ENCODE measurements at regions not wholly inside any gene's neighbourhood (a gene's known extent, or its start where the extent isn't known, plus 50 kb on each side); places are given as distances from the start of the nearest gene placed in this dataset.

DNA sequence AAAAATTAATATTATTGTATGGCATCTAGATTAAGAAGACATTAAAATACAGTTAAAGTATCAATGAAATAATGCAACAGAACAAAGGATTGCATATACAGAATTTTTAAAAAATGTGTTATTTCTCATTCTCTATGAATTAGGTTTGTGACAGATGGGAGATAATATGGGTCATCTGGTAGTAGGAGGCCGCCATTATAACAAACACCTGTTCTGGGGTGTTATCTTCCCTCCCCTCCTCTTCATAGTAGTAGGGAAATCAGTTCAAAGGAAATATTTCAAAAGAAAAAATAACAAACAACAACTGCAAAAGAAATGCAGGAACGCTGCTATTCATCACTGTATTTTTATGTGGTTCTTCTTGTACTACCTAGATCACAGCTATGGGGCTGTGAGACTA is 187.0 kb upstream of the ATP2B1 start:
- DNase-seq: no peak

DNA sequence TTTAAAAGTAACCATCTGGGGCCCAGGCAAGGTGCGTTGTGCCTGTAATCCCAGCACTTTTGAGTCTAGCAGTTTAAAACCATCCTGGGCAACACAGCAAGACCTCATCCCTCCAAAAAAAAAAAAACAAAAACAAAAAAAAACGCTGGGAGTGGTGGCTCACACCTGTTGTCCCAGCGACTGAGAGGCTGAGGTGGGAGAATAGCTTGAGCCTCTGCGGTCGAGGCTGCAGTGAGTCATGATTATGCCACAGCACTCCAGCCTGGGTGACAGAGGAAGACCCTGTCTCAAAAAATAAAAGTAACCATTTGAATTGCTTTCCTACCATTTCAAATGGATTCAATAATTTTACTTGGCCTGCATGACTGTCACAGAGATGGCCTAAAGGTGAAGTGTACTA is 186.5 kb upstream of the ATP2B1 start:
- DNase-seq: no peak

DNA sequence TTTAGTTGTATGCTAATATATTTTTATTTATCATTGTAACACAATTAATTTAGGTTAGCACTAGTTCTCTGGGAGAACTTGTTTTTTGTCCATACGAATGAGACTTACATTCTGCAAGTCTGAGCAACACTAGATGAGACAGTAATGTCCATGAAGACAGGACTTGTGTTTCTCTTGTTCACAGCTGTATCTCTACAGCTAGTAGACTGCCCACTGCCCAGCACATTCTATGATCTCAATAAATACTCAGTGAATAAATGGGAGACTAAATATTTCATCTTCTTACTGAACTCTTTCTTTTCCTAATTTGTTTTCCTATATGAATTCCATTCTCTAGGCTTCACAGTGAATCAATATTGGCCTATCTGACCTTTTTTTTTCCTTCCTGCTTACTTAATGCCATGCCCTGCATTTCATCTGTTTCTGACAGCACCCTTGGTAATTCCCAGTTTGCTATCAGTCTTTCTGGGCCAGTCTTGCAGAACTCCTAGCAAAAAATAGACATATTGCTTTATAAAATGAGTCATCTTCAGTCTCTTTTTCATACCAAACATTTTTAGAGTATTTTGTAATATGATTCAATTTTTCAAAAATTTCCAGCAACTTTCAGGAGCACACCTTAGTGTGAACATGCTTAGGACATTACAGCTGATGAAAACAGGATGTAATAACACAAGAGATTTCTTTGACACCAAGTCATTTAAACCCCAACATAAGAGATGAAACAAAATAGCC is 185.5 kb upstream of the ATP2B1 start:
- no peak for DNase-seq

DNA sequence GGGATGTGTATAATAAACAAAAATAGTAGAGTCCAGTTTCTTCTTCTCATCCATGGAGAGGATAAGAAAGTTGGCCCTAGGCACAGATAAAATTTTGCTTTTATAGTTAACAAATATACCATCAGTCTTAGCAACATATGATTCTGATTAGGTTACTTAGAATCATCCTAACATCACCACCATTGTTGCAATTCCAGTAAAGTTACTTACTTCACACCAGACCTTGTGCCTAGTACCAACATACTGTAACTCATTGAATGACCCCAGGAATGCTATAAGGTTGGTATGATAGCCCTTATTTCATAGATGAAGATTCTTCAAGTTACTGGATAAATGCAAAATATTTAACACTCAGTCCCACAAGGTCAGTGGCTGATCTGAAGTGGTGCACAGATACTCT is 183.8 kb upstream of the ATP2B1 start:
- no peak for DNase-seq

DNA sequence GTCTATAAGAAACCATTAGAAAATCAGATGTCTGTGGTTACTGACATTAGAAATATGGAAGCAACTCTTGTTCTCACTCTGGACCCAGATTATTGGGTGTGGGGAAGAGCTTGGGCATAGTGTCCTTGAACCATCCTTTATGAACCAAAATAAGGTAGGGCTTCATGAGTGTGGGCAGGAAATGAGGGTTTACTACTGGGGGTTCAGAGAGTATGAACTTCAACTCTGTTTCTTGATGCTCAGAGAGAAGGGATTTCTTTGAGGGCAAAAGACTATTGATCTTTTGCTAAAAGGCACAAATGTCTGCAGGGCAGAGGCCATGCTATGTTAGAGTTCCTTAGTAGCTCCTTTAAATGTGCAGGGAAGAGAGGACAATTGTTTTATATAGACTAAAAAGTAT is 183.3 kb upstream of the ATP2B1 start:
- no peak for DNase-seq

DNA sequence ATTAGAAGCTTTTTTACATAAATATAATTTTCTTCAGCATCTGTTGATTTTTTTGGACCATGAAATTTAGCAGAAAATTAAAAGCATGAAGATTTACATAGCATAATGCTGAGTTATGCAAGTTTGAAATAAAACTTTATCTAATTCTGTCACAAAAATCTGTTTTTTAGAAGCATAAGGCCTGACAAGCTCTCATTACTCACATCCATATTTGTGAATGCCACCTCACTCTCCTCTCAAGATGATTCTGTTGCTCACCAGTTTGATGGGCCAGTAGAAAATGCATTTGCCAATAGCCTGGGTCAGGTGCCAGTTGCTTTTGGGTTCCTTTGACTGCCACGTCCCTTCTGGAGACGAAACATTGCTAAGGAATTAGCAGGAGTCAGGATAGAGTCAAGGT is 181.5 kb upstream of the ATP2B1 start:
- DNase-seq: no peak

DNA sequence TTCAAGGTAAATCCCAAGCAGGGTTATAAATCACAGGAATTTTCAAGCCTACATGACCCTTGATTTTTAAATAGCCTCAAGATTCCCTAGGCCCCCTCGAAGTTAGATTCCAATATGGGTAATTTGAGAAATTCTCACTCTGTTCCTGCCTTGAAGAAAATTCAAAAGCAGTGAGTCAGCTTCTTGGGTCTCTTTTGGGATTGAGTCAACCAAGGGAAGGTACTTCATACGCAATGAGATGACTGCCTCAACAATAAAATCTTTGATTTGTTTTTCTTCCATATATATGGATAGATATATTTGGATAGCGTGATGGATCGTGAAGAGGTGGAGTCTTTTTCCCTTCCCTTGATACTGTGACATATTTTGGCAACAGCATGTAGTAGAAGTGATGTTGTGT is 180.4 kb upstream of the ATP2B1 start:
- DNase-seq: no peak

DNA sequence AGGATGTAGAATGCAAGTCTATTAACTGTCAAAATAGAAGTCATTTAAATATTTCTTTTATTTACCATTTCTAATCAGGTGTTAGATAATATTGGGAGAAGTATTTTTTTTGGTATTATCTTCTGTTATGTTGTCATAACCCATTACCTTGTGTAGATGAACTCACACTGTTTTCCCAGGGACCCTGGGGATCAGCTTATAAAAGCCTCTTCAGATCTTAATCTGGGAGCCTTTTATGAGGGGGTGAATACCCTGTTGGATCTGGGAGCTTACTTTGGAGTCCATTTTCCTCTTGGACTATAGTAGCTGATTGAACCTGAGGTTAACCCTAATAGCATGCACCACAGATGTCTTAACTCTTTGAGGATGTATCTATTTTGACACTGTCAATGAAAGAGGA is 176.3 kb upstream of the ATP2B1 start:
- no peak for DNase-seq

DNA sequence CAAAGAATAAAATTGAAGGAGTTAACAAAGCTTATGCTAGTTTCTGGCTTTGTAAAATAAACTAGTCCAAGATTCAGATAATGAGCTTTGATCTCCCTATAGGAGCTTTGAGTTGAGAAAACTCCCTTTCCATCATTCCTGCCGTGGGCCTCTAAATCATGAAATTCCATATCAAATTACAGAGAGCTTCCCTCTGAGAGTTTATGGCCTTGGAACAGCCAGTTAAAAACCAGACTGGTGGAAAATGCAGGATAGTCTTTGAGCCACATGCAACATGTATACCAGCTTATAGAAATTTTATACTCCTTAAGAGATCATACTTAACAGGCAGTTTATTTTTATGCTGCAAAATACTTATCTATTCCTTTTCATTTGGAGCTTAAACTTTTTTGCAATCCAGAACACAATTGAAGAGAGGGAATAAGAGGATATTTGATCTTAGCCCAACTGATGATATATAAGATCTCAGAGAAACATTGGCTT is 175.8 kb upstream of the ATP2B1 start:
- no peak for DNase-seq

DNA sequence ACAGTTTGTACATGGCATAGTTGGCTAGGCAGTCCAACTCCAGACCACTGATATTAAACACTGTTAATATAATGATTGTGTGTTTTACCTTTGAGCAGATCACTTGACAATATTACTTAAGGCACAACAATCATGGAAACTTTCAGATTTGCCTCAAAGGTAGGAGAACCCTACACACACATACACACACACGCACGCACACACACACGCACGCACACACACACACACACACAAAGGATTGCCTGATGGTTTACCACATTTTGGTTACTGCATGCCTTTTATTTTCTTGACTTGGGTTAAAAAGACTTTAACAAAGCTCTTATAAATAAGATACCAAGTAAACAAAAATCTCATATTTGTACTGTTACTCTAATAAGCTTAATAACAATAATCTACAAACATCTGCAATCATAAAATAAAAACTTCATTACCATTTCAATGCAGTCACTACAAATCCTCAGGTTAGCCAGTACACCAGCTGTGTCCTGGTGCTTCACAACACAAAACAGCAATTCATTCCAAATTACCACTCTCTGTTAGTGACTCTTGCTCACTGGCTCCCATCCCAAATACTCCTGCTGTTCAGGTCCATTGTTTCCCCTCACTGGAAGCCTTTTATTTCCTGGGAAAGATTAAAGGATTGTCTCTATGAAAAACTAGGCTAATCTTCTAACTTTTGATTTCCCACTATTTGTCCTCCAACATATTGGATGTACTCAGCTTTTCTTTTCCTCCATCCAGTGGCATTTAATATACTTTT is 175.2 kb upstream of the ATP2B1 start:
- no peak for DNase-seq

DNA sequence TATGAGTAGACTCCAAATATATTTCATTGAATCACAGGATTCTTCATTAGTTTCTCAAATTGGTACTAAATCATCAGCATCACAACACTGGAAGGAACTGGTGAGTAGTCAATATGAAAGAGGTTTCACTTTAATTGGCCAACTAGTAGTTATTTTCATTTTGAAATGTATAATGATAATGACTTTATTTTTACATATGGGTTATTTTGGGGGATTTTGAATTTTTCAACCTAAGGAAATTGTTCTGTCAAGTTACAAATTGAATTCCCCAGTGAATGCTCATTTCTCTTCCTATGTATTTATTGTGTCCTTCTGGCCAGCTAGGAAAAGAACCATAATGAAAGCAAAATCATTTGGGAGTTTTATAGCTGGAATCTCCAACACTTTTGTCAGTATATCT is 174.2 kb upstream of the ATP2B1 start:
- DNase-seq: no peak

DNA sequence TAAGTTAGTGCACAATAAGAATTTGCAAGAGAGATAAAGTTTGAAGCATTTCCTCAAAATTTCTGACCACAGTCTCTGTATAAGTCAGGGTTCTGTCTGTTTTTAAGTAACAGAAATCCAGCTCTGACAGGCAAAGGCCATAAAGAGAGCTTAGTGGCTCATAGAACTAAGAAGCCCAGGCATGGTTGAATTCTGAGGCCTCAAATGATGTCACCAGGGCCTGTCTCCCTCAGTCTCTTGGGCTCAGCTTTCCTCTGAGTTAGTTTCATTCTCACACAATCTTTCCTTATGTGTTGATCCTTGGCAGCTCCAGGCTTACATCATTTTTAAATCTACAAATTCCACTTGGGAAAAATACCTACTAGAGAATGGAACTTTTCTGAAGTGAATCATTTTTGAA is 173.4 kb upstream of the ATP2B1 start:
- DNase-seq: no peak

DNA sequence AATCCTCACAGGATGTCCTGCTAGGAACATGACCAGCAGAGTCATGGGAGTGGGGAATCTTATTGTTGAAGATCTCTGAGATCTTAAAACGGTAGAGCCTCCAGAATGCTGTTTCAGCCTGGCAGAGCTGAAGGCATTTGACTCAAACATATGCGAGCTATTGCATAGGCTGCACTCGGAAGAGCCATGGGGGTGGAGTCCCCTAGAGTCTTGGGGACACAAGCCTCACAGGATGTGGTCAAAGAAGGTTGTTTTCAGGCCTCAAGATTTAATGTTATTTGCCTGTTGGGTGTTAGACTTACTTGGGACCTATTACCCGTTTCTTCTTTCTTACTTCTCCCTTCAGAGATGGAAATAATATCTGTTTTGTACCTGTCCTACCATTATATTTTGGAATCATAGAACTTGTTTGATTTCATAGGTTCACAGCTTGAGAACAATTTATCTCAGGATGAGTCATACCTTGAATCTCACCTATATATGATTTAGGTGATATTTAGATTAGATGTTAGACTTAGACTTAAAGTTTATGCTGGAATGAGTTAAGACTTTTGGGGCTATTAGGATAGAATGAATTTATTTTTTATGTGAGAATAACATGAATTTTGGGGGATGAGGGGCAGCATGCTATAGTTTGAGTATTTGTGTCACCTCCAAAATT is 172.2 kb upstream of the ATP2B1 start:
- peak; percentile 62 for DNase-seq

DNA sequence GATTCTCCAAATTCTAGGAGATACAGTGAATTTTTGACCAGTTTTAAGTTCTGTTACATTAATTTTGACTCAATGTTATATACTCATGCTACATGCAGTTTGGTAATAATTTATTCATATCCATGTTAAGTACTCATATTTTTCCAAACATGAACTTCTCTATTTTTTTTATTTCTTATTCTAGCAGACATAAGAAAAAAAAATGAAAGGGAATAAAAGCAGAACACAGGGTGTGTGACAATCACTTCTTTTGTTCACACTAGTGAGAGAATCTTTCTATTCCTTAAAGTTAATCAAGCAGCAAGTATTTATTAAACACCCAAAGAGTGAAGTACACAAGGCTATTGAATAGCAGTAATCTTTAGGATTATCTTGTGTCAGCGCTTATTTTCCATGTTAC is 171.1 kb upstream of the ATP2B1 start:
- no peak for DNase-seq

DNA sequence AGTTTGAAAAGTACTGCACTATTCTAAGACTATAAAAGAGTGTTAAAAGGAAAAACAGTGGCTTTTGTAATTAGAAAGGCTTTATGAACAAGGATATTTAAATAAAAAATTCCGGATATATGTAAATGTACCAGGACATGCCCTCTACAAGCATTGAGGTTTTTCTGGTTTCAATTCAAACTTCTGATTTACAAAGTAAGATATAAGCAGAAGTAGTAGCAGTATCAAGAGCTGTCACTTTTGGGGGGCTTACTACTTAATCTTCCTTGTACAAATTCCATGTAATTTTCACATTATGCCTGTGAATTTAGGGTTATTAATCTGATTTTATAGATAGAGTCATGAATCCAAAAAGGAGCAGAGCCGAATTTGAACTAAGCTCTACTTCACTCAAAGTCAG is 170.3 kb upstream of the ATP2B1 start:
- DNase-seq: no peak

DNA sequence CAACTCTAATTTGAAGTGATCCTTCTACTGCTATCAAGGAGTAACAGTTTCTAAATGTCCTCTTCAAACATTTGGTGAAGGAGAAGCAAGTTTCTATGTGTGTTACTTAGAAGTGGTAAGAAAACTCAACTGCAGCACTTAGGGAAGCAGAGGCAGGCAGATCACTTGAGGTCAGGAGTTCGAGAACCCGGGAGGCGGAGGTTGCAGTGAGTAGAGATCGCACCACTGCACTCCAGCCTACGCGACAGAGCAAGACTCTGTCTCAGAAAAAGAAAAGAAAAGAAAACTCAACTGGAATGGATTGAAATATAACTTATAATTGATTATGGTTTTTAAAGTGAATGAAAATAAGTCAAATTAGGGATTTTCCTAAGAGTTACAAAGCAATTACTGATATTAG is 169.7 kb upstream of the ATP2B1 start:
- no peak for DNase-seq

DNA sequence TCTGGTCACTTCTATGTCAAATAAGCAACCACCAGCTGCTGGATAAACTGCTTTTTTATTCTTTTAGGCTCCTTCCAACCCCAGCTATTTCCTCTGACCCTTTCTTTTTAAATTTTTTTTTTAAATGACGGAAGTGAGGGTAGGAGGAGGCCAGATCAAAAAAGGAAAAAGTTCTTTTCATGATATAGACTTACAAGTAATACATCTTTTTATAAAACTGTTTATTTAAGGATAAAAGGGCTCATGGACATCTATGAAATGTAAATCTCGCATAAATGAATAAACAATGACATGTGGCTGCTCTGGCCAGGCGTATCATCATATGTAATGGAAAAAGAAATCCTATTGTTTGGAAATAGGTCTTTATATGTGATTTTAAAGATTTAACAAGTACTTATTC is 169.0 kb upstream of the ATP2B1 start:
- no peak for DNase-seq

DNA sequence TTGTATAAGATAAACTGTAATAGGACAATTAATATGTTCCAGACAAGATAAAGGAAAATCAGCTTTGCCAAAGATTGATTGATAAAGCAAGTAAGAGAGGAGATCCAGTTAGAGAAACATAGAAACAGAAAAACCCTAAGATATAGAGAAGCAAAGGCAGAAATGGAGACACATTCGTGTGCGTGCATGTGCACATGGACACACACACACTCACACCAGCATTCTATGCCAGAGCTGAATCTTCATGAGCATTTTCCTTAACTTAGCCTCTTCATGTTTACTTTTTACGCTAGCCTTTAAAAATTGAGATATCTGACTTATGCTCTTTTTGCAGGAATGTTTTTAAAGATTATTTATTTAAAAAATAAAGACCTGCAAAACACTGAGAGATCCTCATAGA is 168.5 kb upstream of the ATP2B1 start:
- DNase-seq: no peak

DNA sequence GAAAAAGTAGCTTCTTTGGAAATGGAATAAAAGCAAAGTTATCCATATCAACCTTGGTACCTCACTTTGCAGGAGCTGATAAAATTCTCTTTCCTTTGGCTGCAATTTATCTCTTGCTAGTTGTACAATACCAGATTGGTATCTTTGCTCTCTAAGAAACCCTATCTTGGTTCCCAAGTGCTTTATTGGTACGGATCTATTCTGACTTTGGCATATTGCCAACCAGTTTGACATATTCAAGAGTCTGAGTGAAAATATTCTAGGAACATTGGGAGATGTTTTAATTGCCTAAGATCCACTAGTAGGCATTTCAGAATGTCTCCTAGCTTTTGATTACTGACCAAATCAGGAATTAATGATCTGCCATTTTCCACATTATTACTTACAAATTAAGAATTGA is 167.2 kb upstream of the ATP2B1 start:
- DNase-seq: no peak

DNA sequence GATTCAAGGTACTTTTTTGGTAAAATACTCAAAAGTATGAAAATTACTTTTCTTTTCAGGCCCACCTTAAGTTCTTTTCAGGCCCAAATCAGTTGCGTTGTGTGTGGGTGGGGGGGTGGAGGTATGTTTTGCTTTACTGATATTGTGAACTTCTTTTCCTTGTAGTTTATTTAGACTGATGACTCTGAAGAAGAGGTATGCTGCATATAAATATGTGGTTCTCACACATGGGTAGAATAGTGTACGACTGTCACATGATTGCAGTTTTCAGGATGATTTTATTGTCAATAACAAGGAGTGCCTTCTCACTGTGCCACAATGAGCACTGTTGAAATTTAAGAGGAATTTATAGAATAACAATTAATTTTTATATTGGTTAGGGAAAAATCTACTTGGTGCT is 166.6 kb upstream of the ATP2B1 start:
- no peak for DNase-seq

DNA sequence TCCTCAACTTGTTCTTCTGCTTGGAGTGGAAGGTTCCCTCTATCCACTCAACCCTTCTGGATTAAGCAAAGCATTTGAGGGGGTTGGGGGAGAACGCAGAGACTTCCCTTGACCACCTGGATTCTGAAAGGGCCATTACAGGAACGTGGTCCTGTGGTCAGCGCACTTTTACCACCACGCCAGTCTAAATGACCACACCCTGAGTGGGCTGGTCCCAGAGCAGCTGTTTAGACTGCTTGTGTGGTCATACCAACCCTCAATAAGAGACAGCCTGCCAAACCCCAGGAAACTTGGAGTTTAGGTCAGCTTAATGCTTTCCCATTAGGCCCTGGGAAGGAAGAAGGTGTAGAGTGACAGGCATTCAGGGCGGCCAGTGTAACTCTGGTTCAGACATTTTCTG is 165.5 kb upstream of the ATP2B1 start:
- no peak for DNase-seq

DNA sequence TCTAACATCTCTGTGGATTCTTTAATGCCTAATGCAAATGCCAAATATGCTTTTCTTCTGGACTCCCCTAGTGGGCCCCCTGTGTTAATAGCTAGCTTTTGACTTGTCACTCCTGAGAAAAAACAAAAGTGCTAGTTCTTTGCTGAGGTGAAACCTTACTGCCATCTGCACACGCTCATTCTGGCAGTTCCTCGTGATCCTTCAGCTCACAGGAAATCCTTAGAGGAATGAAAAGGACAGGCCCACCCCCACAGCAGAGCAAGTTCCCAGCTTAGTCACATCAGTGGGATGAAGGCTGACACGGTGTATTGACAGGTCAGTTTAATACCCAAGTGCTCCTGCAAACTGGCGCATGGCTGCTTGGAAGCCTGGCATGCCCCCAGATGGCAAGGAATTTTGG is 165.1 kb upstream of the ATP2B1 start:
- DNase-seq: no peak

DNA sequence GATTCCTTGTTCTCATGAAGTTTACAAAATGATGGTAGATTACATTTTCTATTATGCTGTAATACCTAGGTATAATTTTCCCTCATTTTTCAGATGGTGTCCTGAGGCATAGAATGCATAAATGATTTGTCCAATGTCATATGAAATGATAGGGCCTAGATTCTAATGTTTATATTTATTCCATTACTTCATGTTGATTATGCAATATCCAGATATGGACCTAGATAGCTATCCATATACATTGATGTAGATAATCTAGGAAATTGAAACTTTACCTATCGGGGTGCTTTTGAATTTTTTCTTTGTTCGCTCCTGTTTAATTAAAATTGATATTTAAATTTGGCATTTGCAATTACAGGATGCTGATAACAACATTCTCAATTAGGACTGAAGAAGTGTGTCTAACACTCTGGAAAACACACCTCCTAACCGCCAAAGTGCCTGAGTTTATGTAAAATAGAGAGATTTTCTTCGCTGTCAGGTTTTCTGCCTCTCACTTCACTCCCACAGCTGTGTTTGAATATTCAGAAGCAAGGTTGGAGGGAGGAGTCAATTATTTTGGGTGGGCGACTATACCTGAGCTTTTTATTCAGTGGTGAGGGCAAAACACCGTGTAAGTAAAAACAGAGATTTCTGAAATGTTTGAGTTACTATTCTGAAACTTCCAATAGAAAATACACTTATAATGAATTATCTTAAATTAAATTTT is 164.4 kb upstream of the ATP2B1 start:
- no peak for DNase-seq

Measured in activated CD8-positive, alpha-beta memory T cell treated with anti-CD3 and anti-CD28 coated beads for 24 hours (primary cell).